ENCODE measurements at regions not wholly inside any gene's neighbourhood (a gene's known extent, or its start where the extent isn't known, plus 50 kb on each side); places are given as distances from the start of the nearest gene placed in this dataset.

DNA sequence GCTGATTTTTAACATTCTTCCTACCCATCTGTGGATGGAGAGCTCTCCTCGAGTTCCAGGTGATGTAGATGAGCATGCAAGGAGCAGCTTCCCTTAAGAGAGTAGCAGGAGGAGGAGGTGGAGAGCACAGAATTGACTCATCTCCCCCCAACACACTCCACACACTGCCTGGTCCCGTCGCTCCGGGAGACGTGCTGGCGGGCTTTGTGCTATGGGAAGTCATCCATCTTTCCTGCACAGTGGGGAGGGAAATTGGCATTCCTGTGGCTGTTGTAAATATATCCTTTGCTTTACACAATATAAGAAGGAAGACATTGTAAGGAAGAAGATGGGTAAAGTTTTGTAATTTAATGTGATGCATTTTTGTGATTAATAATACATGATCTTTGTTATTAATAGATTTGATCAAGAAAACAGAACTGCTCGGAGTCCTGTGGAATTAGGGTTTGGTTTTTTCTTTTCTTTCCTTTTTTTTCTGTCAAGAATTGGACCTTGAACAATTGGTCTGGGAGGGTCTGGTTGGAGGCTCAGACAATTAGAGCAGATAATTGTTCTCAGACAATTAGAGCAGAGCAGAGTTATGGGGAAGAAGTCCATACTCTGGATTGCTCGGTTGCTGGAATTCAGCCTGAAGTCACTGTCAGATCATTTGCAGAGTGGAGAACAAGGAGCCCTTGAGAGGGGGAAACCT lies 297.8 kb downstream of the GADD45G start:
- H3K27me3 ChIP-seq (ENCODE audit: insufficient read depth, low read length): peaks cover 36% of the 10 kb centered on the region
- no peaks in the 10 kb centered on the region for H3K9me2 ChIP-seq (ENCODE audit: insufficient read depth)
- TF ChIP-seq EZH2phosphoT487 (IDR thresholded peaks at IDR 0.05; ENCODE audit: borderline replicate concordance) (no peak), SIN3A (IDR thresholded peaks at IDR 0.05; ENCODE audit: low read depth) (no peak), ATF3 (IDR thresholded peaks at IDR 0.05) (no peak), JUND (IDR thresholded peaks at IDR 0.05) (no peak), RAD21 (IDR thresholded peaks at IDR 0.05; ENCODE audit: low read depth) (no peak), MAX (IDR thresholded peaks at IDR 0.05) (no peak), POLR2AphosphoS5 (IDR thresholded peaks at IDR 0.05; ENCODE audit: low read depth, low read length) (no peak), SRF (IDR thresholded peaks at IDR 0.05; ENCODE audit: low read depth) (no peak), SP1 (IDR thresholded peaks at IDR 0.05; ENCODE audit: low read depth) (no peak)
- TF ChIP-seq, protein P1, sequence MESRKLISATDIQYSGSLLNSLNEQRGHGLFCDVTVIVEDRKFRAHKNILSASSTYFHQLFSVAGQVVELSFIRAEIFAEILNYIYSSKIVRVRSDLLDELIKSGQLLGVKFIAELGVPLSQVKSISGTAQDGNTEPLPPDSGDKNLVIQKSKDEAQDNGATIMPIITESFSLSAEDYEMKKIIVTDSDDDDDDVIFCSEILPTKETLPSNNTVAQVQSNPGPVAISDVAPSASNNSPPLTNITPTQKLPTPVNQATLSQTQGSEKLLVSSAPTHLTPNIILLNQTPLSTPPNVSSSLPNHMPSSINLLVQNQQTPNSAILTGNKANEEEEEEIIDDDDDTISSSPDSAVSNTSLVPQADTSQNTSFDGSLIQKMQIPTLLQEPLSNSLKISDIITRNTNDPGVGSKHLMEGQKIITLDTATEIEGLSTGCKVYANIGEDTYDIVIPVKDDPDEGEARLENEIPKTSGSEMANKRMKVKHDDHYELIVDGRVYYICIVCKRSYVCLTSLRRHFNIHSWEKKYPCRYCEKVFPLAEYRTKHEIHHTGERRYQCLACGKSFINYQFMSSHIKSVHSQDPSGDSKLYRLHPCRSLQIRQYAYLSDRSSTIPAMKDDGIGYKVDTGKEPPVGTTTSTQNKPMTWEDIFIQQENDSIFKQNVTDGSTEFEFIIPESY (IDR thresholded peaks at IDR 0.05; ENCODE audit: extremely low read depth, insufficient replicate concordance, low read length): no peak
- CTCF ChIA-PET: no interaction called here
- no peak overlapping the region for H3K9ac ChIP-seq (ENCODE audit: low read length)
- ATAC-seq (no peak), DNase-seq (ENCODE audit: low read depth, low spot score) (no peak)
- no peak overlapping the region for H2AFZ ChIP-seq (ENCODE audit: low read depth, low read length, poor library complexity, severe bottlenecking)
- no peaks in the 10 kb centered on the region for H3K79me2 ChIP-seq (ENCODE audit: insufficient read depth, low read length)
- POLR2A ChIA-PET: no interaction called here
- H3K36me3 ChIP-seq (ENCODE audit: control insufficient read depth in 1 of 2, insufficient read depth in 2 of 2, low read length in 2 of 2): no peaks in the 10 kb centered on the region
- no peaks in the 10 kb centered on the region for H4K20me1 ChIP-seq (ENCODE audit: insufficient read depth)
- no peak overlapping the region for H3K4me3 ChIP-seq (replicated peaks in 1 of 2; ENCODE audit: low read depth in 1 of 2, low read length in 2 of 2)
- intact Hi-C loops (cut with micrococcal nuclease): loop anchor here (10.0 kb wide), 1 partner anchor 1108 kb away; no protein-coding TSS in a partner anchor
- H3K27ac ChIP-seq (ENCODE audit: low read depth, low read length): no peak overlapping the region
- RAD21 ChIA-PET (ENCODE audit: low non-redundant PET in 1 of 2, low total read pairs in 2 of 2, uncharacterized antibody in 2 of 2, unreplicated experiment in 2 of 2): no interaction called here
- H3K4me1 ChIP-seq (ENCODE audit: control insufficient read depth in 1 of 2, insufficient read depth in 2 of 2, low read length in 2 of 2): no peaks in the 10 kb centered on the region
- no peaks in the 10 kb centered on the region for H3K9me3 ChIP-seq (ENCODE audit: control insufficient read depth in 1 of 2, insufficient read depth in 1 of 2, low read depth in 1 of 2, low read length in 2 of 2)
- H3K4me2 ChIP-seq (ENCODE audit: low read length): no peak overlapping the region
- no TSS peak for BruUV-seq (replicated peaks)
